NCI-H2081 (cell line): ENCODE measurements at regions not wholly inside any gene's neighbourhood (a gene's known extent, or its start where the extent isn't known, plus 50 kb on each side); places are given as distances from the start of the nearest gene placed in this dataset.

Experiments used
- DNase-seq, 2 experiments: peaks; one replicate each; lab custom pipeline; 2025; lab: John Stamatoyannopoulos, UW

- no peak for DNase-seq
Measured at GRCh38 chr21:28826569-28826968, 166.1 kb downstream of the LTN1 start.

DNA sequence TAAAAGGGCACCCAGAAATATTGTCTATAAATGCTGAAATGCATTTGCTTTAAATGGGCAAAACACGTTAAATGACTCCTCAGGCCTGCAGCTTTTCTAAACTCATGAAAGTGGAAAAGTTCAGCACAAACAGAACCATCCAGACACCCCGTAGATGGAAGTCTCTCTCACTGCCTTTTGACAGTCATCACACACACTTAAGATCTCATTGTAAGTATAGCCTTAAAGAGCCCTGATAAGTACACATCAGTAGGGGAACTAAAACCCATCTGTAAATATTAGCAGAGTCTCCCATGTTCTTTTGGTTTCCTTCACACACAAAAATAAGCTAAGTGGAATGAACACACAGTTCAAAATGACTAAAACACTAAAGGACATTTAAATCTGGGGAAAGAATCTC, 166.7 kb downstream of the LTN1 start:
- no peak for DNase-seq

- DNase-seq = no peak
Measured at GRCh38 chr21:28823429-28823828, 169.2 kb downstream of the LTN1 start.

DNA sequence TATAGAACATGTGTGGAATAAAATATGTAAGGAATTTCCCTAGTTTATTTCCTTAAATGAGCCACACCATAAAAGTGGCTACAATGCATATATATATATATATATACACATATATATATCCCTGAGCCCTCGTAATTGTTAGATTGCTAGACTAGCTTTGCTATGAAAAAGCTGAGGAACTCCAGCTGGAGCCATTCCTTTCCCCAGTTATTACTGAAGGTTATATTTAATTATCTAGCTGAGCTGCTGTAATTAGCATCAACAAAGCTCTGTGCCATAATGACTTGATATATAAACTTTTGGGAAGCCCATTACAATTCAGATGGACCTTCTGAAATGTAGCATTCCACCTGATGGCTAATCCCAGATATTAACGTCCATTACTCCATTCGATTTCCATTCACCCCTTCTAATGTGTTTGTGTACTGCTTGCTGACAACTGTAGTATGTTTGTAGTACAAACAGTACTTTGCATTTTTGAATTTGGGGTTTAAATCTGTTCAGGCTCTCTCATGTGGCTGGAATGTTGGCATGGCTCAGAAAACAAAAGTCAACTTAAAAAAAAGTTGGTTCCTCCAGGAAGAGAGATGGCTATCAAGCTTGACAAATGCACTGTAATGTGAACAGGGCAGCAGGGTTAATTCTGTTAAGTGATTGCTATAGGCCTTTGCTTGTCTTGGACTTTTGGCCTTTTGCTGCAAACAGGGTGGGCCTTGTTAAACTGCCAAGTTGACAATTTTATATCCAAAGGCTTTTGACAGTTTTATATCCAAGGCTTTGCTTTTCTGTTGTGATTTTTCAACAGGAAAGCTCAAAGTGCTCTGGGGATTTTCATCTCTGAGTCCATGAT, 170.0 kb downstream of the LTN1 start:
- no peak for DNase-seq

DNA sequence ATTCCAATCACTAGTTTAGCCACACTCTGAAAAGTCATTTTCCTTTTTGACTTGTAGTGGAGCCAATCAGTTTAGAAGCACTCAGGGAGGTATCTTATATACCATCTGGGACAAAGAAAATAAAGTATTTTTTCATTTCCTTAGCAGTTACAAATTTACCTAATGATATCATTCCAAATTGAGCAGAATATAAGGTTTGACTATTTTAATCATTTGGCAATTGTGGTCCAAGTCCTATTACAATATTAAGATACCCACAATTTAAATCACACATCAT, 170.6 kb downstream of the LTN1 start:
- DNase-seq = no peak

GRCh38 chr21:28821276-28822122, 171.2 kb downstream of the LTN1 start:
- DNase-seq = no peak

DNA sequence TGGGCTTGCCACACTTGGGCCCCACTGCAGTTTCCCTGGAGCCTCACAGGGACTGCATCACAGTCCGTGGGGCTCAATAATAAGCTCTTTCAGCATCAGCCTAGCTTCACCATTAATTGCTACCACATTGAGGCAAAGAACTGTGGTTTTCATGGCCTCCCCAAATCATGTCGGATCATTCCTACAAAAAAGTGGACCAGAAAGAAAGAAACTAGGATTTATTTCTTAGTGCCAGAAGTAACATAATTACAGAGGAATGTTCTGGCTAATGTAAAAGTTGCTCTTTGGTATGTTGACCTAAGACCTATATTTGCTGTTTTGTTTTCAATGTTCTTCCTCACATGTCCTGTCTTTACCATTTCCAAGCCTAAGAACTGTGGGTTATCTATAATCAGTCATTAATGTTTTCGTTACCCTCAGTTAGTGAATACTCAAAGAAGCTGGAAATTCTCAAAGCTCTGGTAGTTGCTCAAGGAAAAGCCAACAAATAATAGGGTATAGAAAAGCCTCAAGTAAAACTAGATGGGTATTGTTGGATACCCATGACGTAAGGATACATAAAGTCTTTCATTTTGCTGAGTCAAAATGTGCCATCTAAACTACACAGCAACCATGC, 173.9 kb downstream of the LTN1 start:
- DNase-seq = no peak

DNA sequence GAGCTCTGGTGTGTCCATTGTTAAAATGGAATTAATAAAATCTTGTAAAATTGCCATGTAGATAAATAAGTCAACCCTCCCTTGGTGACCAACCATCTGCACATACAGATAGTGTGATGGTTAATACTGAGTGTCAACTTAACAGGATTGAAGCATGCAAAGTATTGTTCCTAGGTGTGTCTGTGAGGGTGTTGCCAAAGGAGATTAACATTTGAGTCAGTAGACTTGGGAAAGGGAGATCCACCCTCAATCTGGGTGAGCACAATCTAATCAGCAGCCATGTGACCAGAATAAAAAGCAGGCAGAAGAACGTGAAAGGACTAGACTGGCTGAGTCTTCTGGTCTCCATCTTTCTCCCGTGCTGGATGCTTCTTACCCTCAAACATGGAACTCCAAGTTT, 174.8 kb downstream of the LTN1 start:
- no peak for DNase-seq

- no peak for DNase-seq
Measured at GRCh38 chr21:28811860-28812259, 180.8 kb downstream of the LTN1 start.

DNA sequence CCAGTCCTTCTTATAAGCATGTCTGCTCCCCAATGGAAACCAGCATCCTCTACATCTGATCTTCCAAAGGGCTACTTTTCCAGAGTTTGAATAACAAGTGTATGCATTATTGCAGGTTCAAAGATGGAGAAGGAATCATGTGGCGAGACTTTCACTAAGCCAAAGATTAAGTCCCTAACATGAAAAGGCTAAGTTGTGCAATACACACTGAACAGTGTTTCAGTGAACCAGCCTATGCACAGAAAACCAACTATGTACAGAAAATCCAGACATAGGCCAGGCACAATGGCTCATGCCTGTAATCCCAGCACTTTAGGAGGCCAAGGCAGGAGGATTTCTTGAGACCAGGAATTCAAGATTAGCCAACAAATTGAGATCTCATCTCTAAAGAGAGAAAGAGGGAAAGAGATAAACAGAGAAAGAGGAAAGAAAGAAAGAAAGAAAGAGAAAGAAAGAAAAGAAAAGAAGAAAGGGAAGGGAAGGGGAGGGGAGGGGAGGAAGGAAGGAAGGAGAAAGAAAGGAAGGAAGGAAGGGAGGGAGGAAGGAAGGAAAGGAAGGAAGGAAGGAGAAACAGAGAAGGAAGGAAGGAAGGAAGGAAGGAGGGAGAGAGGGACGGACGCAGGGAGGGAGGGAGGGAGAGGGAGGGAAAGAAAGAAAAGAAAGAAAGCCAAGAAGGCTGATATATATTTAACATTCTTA, 181.7 kb downstream of the LTN1 start:
- DNase-seq = no peak

- no peak for DNase-seq
Measured at GRCh38 chr21:28805885-28806284, 186.8 kb downstream of the LTN1 start.

- no peak for DNase-seq
Measured at GRCh38 chr21:28804089-28804670, 188.5 kb downstream of the LTN1 start.

GRCh38 chr21:28801906-28802305, 190.8 kb downstream of the LTN1 start:
- DNase-seq = no peak

DNA sequence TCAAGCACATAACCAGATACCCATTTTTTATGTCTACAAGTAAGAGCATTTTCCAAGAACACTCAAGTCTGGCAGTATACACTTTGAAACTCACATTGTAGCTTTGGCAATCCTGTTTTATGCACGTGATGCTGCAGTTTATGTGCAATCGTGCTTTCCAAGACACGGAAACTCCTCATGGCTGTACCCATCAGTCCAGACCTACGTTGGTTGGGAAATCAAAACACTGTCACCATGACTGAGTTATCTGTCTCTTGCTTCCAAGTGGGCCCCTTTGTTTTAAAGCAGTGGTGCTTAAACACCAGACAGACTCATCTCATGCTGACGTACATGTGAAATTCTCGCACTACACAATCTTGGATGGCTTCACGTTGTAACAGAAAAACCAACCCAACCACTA, 192.8 kb downstream of the LTN1 start:
- no peak for DNase-seq

DNA sequence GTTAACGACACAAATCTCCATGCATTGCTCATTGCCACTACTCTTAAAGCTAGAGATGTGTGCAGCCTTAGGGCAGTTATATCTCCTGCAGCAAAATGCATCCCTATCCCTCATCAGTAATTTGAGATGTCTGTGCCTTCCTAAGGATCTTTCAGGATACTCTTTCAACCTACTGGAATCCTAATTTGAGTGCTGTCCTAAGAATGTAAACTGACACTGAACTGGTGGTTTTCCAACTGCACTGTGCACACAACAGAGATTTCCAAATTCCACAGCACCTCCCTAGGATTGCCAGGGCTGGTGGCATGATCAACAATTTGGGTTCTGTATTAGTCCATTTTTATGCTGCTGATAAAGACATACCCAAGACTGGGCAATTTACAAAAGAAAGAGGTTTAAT, 193.9 kb downstream of the LTN1 start:
- no peak for DNase-seq

DNA sequence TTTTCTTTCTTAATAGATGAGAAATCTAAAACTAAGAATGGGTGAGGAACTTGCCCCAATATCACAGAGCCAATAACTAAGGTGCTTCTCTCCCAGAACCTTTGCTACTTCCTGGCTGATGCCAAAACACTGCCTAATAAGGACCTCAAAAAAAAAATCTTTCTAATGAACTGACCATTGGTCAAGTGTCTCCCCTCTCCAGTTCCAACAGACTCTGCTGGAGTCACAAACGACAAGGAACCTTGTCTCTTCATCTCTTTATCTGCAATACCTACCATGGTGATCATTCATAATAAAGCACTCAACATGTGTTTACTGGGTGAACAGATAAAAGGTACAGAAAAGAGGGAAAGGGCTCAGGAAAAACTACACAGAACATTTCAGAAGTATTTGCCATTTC, 197.4 kb downstream of the LTN1 start:
- DNase-seq = no peak

DNA sequence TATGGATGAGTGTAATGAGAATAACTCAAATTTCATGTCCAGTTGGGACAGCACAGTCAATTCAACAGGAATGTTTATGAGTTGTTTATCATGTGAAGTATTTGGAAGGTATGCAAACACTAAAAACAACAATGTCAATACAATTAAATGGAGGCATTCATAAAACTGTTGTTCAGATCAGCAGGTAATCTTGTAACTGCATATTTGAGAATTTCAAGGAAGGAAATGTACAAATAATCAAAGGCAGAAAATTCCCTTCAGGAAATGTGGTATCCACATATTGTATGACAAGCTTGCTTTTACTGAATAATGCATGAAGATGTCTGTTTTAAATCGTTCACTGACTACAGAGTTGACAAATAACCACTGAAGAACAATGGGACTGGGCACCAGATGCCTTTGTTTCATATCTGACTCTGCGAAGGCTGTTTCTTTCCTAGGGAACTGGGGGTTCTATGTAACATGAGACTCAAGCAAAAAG, 198.3 kb downstream of the LTN1 start:
- DNase-seq = no peak

GRCh38 chr21:28793043-28793442, 199.6 kb downstream of the LTN1 start:
- no peak for DNase-seq

- no peak for DNase-seq
Measured at GRCh38 chr21:28791595-28792282, 200.9 kb downstream of the LTN1 start.

- no peak for DNase-seq
Measured at GRCh38 chr21:28790335-28790734, 202.3 kb downstream of the LTN1 start.

DNA sequence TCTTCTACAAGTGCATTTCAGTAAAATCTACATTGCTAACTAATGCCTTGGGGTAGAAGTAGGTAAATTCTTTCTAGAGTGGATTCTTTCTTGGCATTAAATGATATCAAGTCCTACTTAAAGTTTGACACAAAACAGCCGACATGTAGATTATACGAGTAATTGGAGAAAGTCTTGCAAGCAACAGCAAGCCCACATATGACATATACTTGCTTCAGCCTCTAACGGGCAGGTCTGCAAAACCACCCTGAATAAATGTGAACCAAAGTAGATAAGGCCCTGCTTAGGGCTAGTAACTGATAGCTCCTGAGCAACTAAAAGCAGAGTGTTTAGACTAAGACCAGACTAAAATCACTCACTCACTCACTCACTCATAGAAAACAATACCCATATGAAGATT, 203.2 kb downstream of the LTN1 start:
- no peak for DNase-seq
